ENCODE measurements at regions not wholly inside any gene's neighbourhood (a gene's known extent, or its start where the extent isn't known, plus 50 kb on each side); places are given as distances from the start of the nearest gene placed in this dataset.

- ATAC-seq (no peak), DNase-seq (no peak)
- no peak overlapping the region for H2AFZ ChIP-seq (ENCODE audit: low read length)
- BruUV-seq (replicated peaks), result no TSS peak
- no peaks in the 10 kb centered on the region for H3K79me2 ChIP-seq (ENCODE audit: low read length)
- no peak overlapping the region for H3K9ac ChIP-seq (ENCODE audit: low read length)
- intact Hi-C loops (cut with micrococcal nuclease), result no loop called here
- H3K27ac ChIP-seq (ENCODE audit: low read length), result no peak overlapping the region
- ChIA-PET CTCF (no interaction called here), POLR2A (ENCODE audit: unreplicated experiment) (no interaction called here)
- TF ChIP-seq CTCF (conservative IDR thresholded peaks at IDR 0.05; ENCODE audit: low read depth, low read length), result no peak
- TF ChIP-seq EZH2 (IDR thresholded peaks at IDR 0.05; ENCODE audit: low read length, unreplicated experiment), result no peak
- TF ChIP-seq EZH2phosphoT487 (IDR thresholded peaks at IDR 0.05; ENCODE audit: borderline replicate concordance, low read length), result no peak
- no peak overlapping the region for H3K4me2 ChIP-seq (ENCODE audit: low read length)
- H3K9me3 ChIP-seq (ENCODE audit: low read length), result no peaks in the 10 kb centered on the region
- no peak overlapping the region for H3K4me3 ChIP-seq (ENCODE audit: low read length)
- H4K20me1 ChIP-seq (ENCODE audit: low read length), result no peaks in the 10 kb centered on the region
- H3K9me2 ChIP-seq (replicated peaks; ENCODE audit: low read length), result no peaks in the 10 kb centered on the region
- no peaks in the 10 kb centered on the region for H3K36me3 ChIP-seq (ENCODE audit: low read depth, low read length)
- peaks cover 28% of the 10 kb centered on the region for H3K4me1 ChIP-seq (ENCODE audit: insufficient read depth, low read length)
- H3K27me3 ChIP-seq (ENCODE audit: low read length), result no peaks in the 10 kb centered on the region
- H3F3A ChIP-seq (ENCODE audit: low read length, unreplicated experiment), result peaks cover 3% of the 10 kb centered on the region
These were observed 192.9 kb downstream of the KLF5 start for GRCh38 chr13:73251626-73252265.

- H3K9me3 ChIP-seq (ENCODE audit: low read length), result no peaks in the 10 kb centered on the region
- no peak overlapping the region for H3K4me2 ChIP-seq (ENCODE audit: low read length)
- H2AFZ ChIP-seq (ENCODE audit: low read length), result no peak overlapping the region
- peaks cover 26% of the 10 kb centered on the region for H3K4me1 ChIP-seq (ENCODE audit: insufficient read depth, low read length)
- H3K27me3 ChIP-seq (ENCODE audit: low read length), result no peaks in the 10 kb centered on the region
- ChIA-PET POLR2A (ENCODE audit: unreplicated experiment) (interaction anchor here (0.7 kb wide), 1 partner anchor 105 kb away, joined by 3 read pairs; no protein-coding TSS in a partner anchor), CTCF (no interaction called here)
- H3K36me3 ChIP-seq (ENCODE audit: low read depth, low read length), result no peaks in the 10 kb centered on the region
- DNase-seq (no peak), ATAC-seq (no peak)
- H3K4me3 ChIP-seq (ENCODE audit: low read length), result no peak overlapping the region
- peaks cover 3% of the 10 kb centered on the region for H3F3A ChIP-seq (ENCODE audit: low read length, unreplicated experiment)
- intact Hi-C loops (cut with micrococcal nuclease), result no loop called here
- H3K79me2 ChIP-seq (ENCODE audit: low read length), result no peaks in the 10 kb centered on the region
- no peak overlapping the region for H3K9ac ChIP-seq (ENCODE audit: low read length)
- H4K20me1 ChIP-seq (ENCODE audit: low read length), result no peaks in the 10 kb centered on the region
- no TSS peak for BruUV-seq (replicated peaks)
- no peak for TF ChIP-seq CTCF (conservative IDR thresholded peaks at IDR 0.05; ENCODE audit: low read depth, low read length)
- no peak for TF ChIP-seq EZH2phosphoT487 (IDR thresholded peaks at IDR 0.05; ENCODE audit: borderline replicate concordance, low read length)
- no peak for TF ChIP-seq EZH2 (IDR thresholded peaks at IDR 0.05; ENCODE audit: low read length, unreplicated experiment)
- no peak overlapping the region for H3K27ac ChIP-seq (ENCODE audit: low read length)
- no peaks in the 10 kb centered on the region for H3K9me2 ChIP-seq (replicated peaks; ENCODE audit: low read length)
These were observed 191.3 kb downstream of the KLF5 start for GRCh38 chr13:73250061-73250460.

All from PC-3 (cell line).